ENCODE measurements at regions not wholly inside any gene's neighbourhood (a gene's known extent, or its start where the extent isn't known, plus 50 kb on each side); places are given as distances from the start of the nearest gene placed in this dataset.

GRCh38 chr4:79623021-79623870, 215.2 kb upstream of the GK2 start:
- H3K36me3 ChIP-seq, result no peaks in the 10 kb centered on the region
- H3K27me3 ChIP-seq, result no peaks in the 10 kb centered on the region
- no peak for TF ChIP-seq CTCF (IDR thresholded peaks at IDR 0.05)
- no peaks in the 10 kb centered on the region for H3K9me3 ChIP-seq
- no peak overlapping the region for H3K27ac ChIP-seq
- H3K4me3 ChIP-seq (ENCODE audit: low read depth in 1 of 2, low read length in 1 of 2), result no peak overlapping the region
- H3K4me1 ChIP-seq (ENCODE audit: control insufficient read depth in 1 of 2, insufficient read depth in 1 of 2, low read depth in 1 of 2, low read length in 1 of 2), result no peaks in the 10 kb centered on the region

GRCh38 chr4:79621061-79621460, 213.0 kb upstream of the GK2 start:
- Histone ChIP-seq H3K27ac (no peak overlapping the region), H3K36me3 (no peaks in the 10 kb centered on the region), H3K27me3 (no peaks in the 10 kb centered on the region), H3K9me3 (no peaks in the 10 kb centered on the region), H3K4me3 (ENCODE audit: low read depth in 1 of 2, low read length in 1 of 2) (no peak overlapping the region), H3K4me1 (ENCODE audit: control insufficient read depth in 1 of 2, insufficient read depth in 1 of 2, low read depth in 1 of 2, low read length in 1 of 2) (no peaks in the 10 kb centered on the region)
- TF ChIP-seq CTCF (IDR thresholded peaks at IDR 0.05), result no peak

GRCh38 chr4:79620617-79621016, 212.6 kb upstream of the GK2 start:
- no peak for TF ChIP-seq CTCF (IDR thresholded peaks at IDR 0.05)
- no peaks in the 10 kb centered on the region for H3K36me3 ChIP-seq
- H3K27ac ChIP-seq, result no peak overlapping the region
- H3K27me3 ChIP-seq, result no peaks in the 10 kb centered on the region
- no peak overlapping the region for H3K4me3 ChIP-seq (ENCODE audit: low read depth in 1 of 2, low read length in 1 of 2)
- no peaks in the 10 kb centered on the region for H3K4me1 ChIP-seq (ENCODE audit: control insufficient read depth in 1 of 2, insufficient read depth in 1 of 2, low read depth in 1 of 2, low read length in 1 of 2)
- no peaks in the 10 kb centered on the region for H3K9me3 ChIP-seq

- H3K36me3 ChIP-seq, result no peaks in the 10 kb centered on the region
- H3K9me3 ChIP-seq, result no peaks in the 10 kb centered on the region
- H3K27ac ChIP-seq, result no peak overlapping the region
- no peaks in the 10 kb centered on the region for H3K27me3 ChIP-seq
- H3K4me3 ChIP-seq (ENCODE audit: low read depth in 1 of 2, low read length in 1 of 2), result no peak overlapping the region
- no peaks in the 10 kb centered on the region for H3K4me1 ChIP-seq (ENCODE audit: control insufficient read depth in 1 of 2, insufficient read depth in 1 of 2, low read depth in 1 of 2, low read length in 1 of 2)
- TF ChIP-seq CTCF (IDR thresholded peaks at IDR 0.05), result no peak
These were observed 205.4 kb upstream of the GK2 start for GRCh38 chr4:79613269-79613935.

GRCh38 chr4:79611026-79611425, 203.0 kb upstream of the GK2 start:
- H3K27me3 ChIP-seq, result no peaks in the 10 kb centered on the region
- no peak overlapping the region for H3K27ac ChIP-seq
- no peak for TF ChIP-seq CTCF (IDR thresholded peaks at IDR 0.05)
- H3K36me3 ChIP-seq, result no peaks in the 10 kb centered on the region
- H3K9me3 ChIP-seq, result no peaks in the 10 kb centered on the region
- H3K4me3 ChIP-seq (ENCODE audit: low read depth in 1 of 2, low read length in 1 of 2), result no peak overlapping the region
- H3K4me1 ChIP-seq (ENCODE audit: control insufficient read depth in 1 of 2, insufficient read depth in 1 of 2, low read depth in 1 of 2, low read length in 1 of 2), result no peaks in the 10 kb centered on the region
